ENCODE measurements at regions not wholly inside any gene's neighbourhood (a gene's known extent, or its start where the extent isn't known, plus 50 kb on each side); places are given as distances from the start of the nearest gene placed in this dataset.
"Not testable (repeated sequence)": the region's sequence is repeated elsewhere in the genome, so short reads cannot be mapped to it uniquely, and the experiment has no call there.

DNA sequence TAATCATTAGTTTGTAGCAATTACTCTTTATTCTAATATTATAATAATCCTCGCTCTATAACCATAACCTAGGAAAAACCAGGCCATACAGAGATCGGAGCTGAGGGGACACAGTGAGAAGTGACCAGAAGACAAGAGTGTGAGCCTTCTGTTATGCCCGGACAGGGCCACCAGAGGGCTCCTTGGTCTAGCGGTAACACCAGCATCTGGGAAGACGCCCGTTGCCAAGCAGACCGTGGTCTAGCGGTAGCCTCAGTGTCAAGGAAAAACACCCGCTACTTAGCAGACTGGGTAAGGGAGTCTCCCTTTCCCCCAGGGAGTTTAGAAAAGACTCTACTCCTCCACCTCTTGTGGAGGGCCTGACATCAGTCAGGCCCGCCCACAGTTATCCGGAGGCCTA lies 235.9 kb upstream of the ACO1 start:
- TF ChIP-seq, protein P1, sequence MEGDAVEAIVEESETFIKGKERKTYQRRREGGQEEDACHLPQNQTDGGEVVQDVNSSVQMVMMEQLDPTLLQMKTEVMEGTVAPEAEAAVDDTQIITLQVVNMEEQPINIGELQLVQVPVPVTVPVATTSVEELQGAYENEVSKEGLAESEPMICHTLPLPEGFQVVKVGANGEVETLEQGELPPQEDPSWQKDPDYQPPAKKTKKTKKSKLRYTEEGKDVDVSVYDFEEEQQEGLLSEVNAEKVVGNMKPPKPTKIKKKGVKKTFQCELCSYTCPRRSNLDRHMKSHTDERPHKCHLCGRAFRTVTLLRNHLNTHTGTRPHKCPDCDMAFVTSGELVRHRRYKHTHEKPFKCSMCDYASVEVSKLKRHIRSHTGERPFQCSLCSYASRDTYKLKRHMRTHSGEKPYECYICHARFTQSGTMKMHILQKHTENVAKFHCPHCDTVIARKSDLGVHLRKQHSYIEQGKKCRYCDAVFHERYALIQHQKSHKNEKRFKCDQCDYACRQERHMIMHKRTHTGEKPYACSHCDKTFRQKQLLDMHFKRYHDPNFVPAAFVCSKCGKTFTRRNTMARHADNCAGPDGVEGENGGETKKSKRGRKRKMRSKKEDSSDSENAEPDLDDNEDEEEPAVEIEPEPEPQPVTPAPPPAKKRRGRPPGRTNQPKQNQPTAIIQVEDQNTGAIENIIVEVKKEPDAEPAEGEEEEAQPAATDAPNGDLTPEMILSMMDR (IDR thresholded peaks at IDR 0.05; ENCODE audit: low read length): peak; percentile 19; the same call in 1 of the 2 replicates
- TF ChIP-seq EZH2 (IDR thresholded peaks at IDR 0.05; ENCODE audit: borderline replicate concordance, low read length): not testable (repeated sequence)
